Hematopoietic multipotent progenitor cell treated with erythropoietin and hydrocortisone succinate and interleukin-3 and kit ligand, for 8 days (in vitro differentiated cells): ENCODE measurements at regions not wholly inside any gene's neighbourhood (a gene's known extent, or its start where the extent isn't known, plus 50 kb on each side); places are given as distances from the start of the nearest gene placed in this dataset.
"Not testable (repeated sequence)": the region's sequence is repeated elsewhere in the genome, so short reads cannot be mapped to it uniquely, and the experiment has no call there.

Experiments used
- DNase-seq: peaks from one replicate; pipeline ENCODE4 v3.0.0-alpha.2; 2015

- peak; percentile 95 for DNase-seq
These were observed 86.6 kb upstream of the FGF3 start for GRCh38 chr11:69905611-69906452.

GRCh38 chr11:69906453-69906907, 87.3 kb upstream of the FGF3 start:
- DNase-seq, result no peak

- DNase-seq, result no peak
These were observed 88.4 kb upstream of the FGF3 start for GRCh38 chr11:69907611-69908010.

GRCh38 chr11:69908511-69909220, 89.5 kb upstream of the FGF3 start:
- no peak for DNase-seq

- peak; percentile 21 for DNase-seq
These were observed 90.6 kb upstream of the FGF3 start for GRCh38 chr11:69909561-69910518.

- DNase-seq, result no peak
These were observed 91.5 kb upstream of the FGF3 start for GRCh38 chr11:69910519-69911309.

- DNase-seq, result no peak
These were observed 92.3 kb upstream of the FGF3 start for GRCh38 chr11:69911310-69912160.

GRCh38 chr11:69912161-69912910, 93.1 kb upstream of the FGF3 start:
- DNase-seq, result no peak

- DNase-seq, result peak; percentile 59
These were observed 93.8 kb upstream of the FGF3 start for GRCh38 chr11:69912911-69913451.

GRCh38 chr11:69913591-69914285, 94.5 kb upstream of the FGF3 start:
- DNase-seq, result no peak

- no peak for DNase-seq
These were observed 95.3 kb upstream of the FGF3 start for GRCh38 chr11:69914286-69915150.

- DNase-seq, result no peak
These were observed 95.9 kb upstream of the FGF3 start for GRCh38 chr11:69915151-69915500.

GRCh38 chr11:69915501-69916250, 96.5 kb upstream of the FGF3 start:
- DNase-seq, result peak; percentile 66

GRCh38 chr11:69916251-69916649, 97.0 kb upstream of the FGF3 start:
- DNase-seq, result not testable (repeated sequence)

- DNase-seq, result no peak
These were observed 97.7 kb upstream of the FGF3 start for GRCh38 chr11:69916806-69917387.

GRCh38 chr11:69917529-69917928, 98.3 kb upstream of the FGF3 start:
- DNase-seq, result no peak

GRCh38 chr11:69918231-69918937, 99.2 kb upstream of the FGF3 start:
- no peak for DNase-seq
